Astrocyte (in vitro differentiated cells and primary cell): ENCODE measurements at regions not wholly inside any gene's neighbourhood (a gene's known extent, or its start where the extent isn't known, plus 50 kb on each side); places are given as distances from the start of the nearest gene placed in this dataset.

ENCODE experiments used
- DNase-seq: peaks from one replicate; pipeline ENCODE4 v3.0.0-alpha.2; 2010; ENCODE audit warnings: low read depth
- FAIRE-seq: peaks from 2 replicates; lab custom pipeline; 2011; peaks lifted over from hg19 to GRCh38; lab: Jason Lieb, UNC
- H2AFZ ChIP-seq: 2 replicates; pipeline ENCODE4 v1.6.0; 2012; ENCODE audit warnings: low read depth, low read length, inconsistent platforms
- H3K27ac ChIP-seq: 2 replicates; pipeline ENCODE4 v1.5.1; 2011; ENCODE audit warnings: low read depth, low read length, inconsistent platforms
- H3K27me3 ChIP-seq: 2 replicates; pipeline ENCODE4 v1.6.0; 2011; ENCODE audit warnings: low read length, inconsistent platforms; ENCODE audit not compliant: insufficient read depth
- H3K36me3 ChIP-seq: 2 replicates; pipeline ENCODE4 v1.5.1; 2011; ENCODE audit warnings: low read length, inconsistent platforms; ENCODE audit not compliant: insufficient read depth
- H3K4me1 ChIP-seq: 2 replicates; pipeline ENCODE4 v1.5.1; 2011; ENCODE audit warnings: low read length, inconsistent platforms; ENCODE audit not compliant: insufficient read depth
- H3K4me2 ChIP-seq: 2 replicates; pipeline ENCODE4 v1.6.0; 2012; ENCODE audit warnings: low read length, inconsistent platforms
- H3K4me3 ChIP-seq: 2 replicates; pipeline ENCODE4 v1.5.1; 2011; ENCODE audit warnings: low read depth, mild to moderate bottlenecking, low read length, inconsistent platforms; ENCODE audit not compliant: insufficient read depth
- H3K79me2 ChIP-seq: 2 replicates; pipeline ENCODE4 v1.6.0; 2012; ENCODE audit warnings: mild to moderate bottlenecking, low read length, inconsistent platforms; ENCODE audit not compliant: insufficient read depth
- H3K9ac ChIP-seq: 2 replicates; pipeline ENCODE4 v1.6.0; 2012; ENCODE audit warnings: mild to moderate bottlenecking, low read length, inconsistent platforms
- H3K9me3 ChIP-seq: 2 replicates; pipeline ENCODE4 v1.5.1; 2012; ENCODE audit warnings: low read depth, mild to moderate bottlenecking, low read length, inconsistent platforms; ENCODE audit not compliant: insufficient read depth
- H4K20me1 ChIP-seq: 2 replicates; pipeline ENCODE4 v1.6.0; 2012; ENCODE audit warnings: low read length, inconsistent platforms; ENCODE audit not compliant: insufficient read depth
- H3K27ac Mint-ChIP-seq: one replicate; pipeline ENCODE4 v1.8.0; 2021; ENCODE audit warnings: mild to moderate bottlenecking, mixed read lengths; ENCODE audit not compliant: unreplicated experiment
- H3K27me3 Mint-ChIP-seq: one replicate; pipeline ENCODE4 v1.8.0; 2021; ENCODE audit warnings: low read depth, mixed read lengths; ENCODE audit not compliant: unreplicated experiment
- H3K36me3 Mint-ChIP-seq: one replicate; pipeline ENCODE4 v1.8.0; 2021; ENCODE audit warnings: low read depth, mixed read lengths; ENCODE audit not compliant: unreplicated experiment
- H3K4me1 Mint-ChIP-seq: one replicate; pipeline ENCODE4 v1.8.0; 2021; ENCODE audit warnings: low read depth, mixed read lengths; ENCODE audit not compliant: unreplicated experiment
- H3K4me3 Mint-ChIP-seq: one replicate; pipeline ENCODE4 v1.8.0; 2021; ENCODE audit warnings: mild to moderate bottlenecking, moderate library complexity, mixed read lengths; ENCODE audit not compliant: unreplicated experiment
- H3K9me3 Mint-ChIP-seq: one replicate; pipeline ENCODE4 v1.8.0; 2021; ENCODE audit warnings: mild to moderate bottlenecking, mixed read lengths; ENCODE audit not compliant: unreplicated experiment
- EZH2 ChIP-seq: IDR thresholded peaks from 2 replicates; pipeline ENCODE4 v1.6.1; 2012; ENCODE audit warnings: mild to moderate bottlenecking, low read length, inconsistent platforms; ENCODE audit not compliant: insufficient read depth
- TF ChIP-seq, protein P1 (sequence below): IDR thresholded peaks from 2 replicates; pipeline ENCODE4 v1.5.1; 2011; ENCODE audit warnings: low read depth, mild to moderate bottlenecking, inconsistent platforms, low read length, moderate library complexity; ENCODE audit not compliant: insufficient read depth

DNA sequence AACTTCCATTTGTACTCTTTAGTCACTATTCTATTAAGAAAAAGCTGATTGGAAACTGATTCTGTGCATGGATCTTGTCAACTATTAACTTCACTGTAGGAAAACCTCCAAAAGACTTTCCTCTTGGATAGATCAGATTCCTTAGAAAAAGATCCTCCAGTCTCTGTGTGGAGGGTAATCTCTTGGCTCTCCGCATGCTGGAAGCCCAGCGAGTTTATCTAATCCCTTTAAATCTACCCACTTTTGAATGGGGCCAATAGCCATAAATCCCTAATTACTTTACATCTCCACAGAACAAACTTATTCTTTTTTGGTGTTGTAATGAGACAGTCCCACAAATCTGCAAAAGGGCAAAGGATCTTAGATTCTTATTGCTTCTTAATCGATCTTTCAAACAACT lies 1206.4 kb upstream of the ADGRL4 start:
- H3K4me2 ChIP-seq, result no peak overlapping the region
- no peaks in the 10 kb centered on the region for H3K27me3 ChIP-seq
- no peak overlapping the region for H3K27ac ChIP-seq
- no peak overlapping the region for H3K4me3 ChIP-seq
- H2AFZ ChIP-seq, result no peak overlapping the region
- H3K9me3 ChIP-seq, result no peaks in the 10 kb centered on the region
- no peak overlapping the region for H3K27ac Mint-ChIP-seq
- DNase-seq, result no peak
- no peak for FAIRE-seq
- H3K36me3 ChIP-seq, result no peaks in the 10 kb centered on the region
- no peak overlapping the region for H3K9ac ChIP-seq
- no peaks in the 10 kb centered on the region for H3K27me3 Mint-ChIP-seq
- no peak overlapping the region for H3K4me3 Mint-ChIP-seq
- no peaks in the 10 kb centered on the region for H3K79me2 ChIP-seq
- no peaks in the 10 kb centered on the region for H3K4me1 ChIP-seq
- peaks cover 5% of the 10 kb centered on the region for H3K4me1 Mint-ChIP-seq
- no peak for TF ChIP-seq EZH2
- TF ChIP-seq, protein P1, sequence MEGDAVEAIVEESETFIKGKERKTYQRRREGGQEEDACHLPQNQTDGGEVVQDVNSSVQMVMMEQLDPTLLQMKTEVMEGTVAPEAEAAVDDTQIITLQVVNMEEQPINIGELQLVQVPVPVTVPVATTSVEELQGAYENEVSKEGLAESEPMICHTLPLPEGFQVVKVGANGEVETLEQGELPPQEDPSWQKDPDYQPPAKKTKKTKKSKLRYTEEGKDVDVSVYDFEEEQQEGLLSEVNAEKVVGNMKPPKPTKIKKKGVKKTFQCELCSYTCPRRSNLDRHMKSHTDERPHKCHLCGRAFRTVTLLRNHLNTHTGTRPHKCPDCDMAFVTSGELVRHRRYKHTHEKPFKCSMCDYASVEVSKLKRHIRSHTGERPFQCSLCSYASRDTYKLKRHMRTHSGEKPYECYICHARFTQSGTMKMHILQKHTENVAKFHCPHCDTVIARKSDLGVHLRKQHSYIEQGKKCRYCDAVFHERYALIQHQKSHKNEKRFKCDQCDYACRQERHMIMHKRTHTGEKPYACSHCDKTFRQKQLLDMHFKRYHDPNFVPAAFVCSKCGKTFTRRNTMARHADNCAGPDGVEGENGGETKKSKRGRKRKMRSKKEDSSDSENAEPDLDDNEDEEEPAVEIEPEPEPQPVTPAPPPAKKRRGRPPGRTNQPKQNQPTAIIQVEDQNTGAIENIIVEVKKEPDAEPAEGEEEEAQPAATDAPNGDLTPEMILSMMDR, result no peak
- H3K36me3 Mint-ChIP-seq, result no peaks in the 10 kb centered on the region
- H4K20me1 ChIP-seq, result no peaks in the 10 kb centered on the region
- no peaks in the 10 kb centered on the region for H3K9me3 Mint-ChIP-seq

DNA sequence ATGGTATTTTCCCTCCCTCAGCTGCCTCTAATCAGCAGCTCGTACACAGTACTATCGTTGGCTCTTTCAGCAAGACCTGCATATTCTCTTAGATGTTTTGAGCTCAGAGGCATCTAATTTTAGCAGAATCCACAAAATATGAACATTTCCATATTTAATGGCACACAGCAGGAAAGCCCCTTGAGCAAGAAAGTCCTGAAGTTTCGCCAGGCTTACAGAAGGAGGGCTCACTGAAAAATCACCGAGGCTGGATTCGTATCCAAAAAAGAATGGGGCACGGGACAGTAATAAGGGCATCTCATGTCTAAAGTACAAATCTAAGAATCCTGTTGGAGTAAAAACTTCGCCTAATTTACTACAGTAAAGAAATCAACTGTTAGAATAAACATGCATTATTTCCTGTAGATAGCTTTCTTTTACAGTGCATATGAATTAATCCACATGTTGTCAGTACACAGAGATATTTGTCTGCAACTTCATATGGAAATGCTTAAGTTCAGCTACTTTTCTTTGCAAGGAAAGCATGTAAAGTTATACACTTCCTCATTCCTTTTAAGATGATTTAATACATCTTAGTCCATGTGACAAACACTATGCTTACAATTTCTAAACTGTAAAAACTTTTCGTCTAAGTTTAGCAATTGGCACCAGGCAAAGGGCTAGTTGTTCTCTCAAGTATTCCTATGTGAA lies 1205.3 kb upstream of the ADGRL4 start:
- Mint-ChIP-seq H3K9me3 (no peaks in the 10 kb centered on the region), H3K36me3 (no peaks in the 10 kb centered on the region), H3K27me3 (no peaks in the 10 kb centered on the region), H3K4me3 (no peak overlapping the region), H3K27ac (no peak overlapping the region), H3K4me1 (no peaks in the 10 kb centered on the region)
- Histone ChIP-seq H3K4me3 (no peak overlapping the region), H3K4me2 (no peak overlapping the region), H3K27me3 (no peaks in the 10 kb centered on the region), H3K4me1 (no peaks in the 10 kb centered on the region), H4K20me1 (no peaks in the 10 kb centered on the region), H3K9ac (no peak overlapping the region), H2AFZ (no peak overlapping the region), H3K36me3 (no peaks in the 10 kb centered on the region), H3K79me2 (no peaks in the 10 kb centered on the region), H3K9me3 (no peaks in the 10 kb centered on the region), H3K27ac (no peak overlapping the region)
- FAIRE-seq (no peak), DNase-seq (no peak)
- no peak for TF ChIP-seq EZH2
- TF ChIP-seq, protein P1, result no peak

DNA sequence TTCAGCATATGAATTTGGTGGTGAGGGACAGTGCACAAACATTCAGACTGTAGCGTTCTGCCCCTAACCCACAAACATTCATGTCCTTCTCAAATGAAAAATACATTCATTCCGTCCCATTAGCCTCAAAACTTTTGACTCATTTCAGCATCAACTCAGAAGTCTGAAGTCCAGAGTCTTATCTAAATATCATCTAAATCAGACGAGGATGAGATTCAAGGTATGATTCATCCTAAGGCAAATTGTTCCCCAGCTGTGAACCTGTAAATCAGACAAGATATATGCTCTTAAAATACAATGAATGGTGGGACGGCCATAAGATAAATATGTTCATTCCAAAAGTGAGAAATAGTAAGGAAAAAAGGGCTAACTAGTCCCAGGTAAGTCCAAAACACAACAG lies 1195.6 kb upstream of the ADGRL4 start:
- Mint-ChIP-seq H3K4me1 (no peaks in the 10 kb centered on the region), H3K4me3 (no peak overlapping the region), H3K36me3 (no peaks in the 10 kb centered on the region), H3K9me3 (no peaks in the 10 kb centered on the region), H3K27me3 (no peaks in the 10 kb centered on the region), H3K27ac (no peak overlapping the region)
- DNase-seq (no peak), FAIRE-seq (no peak)
- H3K9me3 ChIP-seq, result no peaks in the 10 kb centered on the region
- H3K4me3 ChIP-seq, result no peak overlapping the region
- H2AFZ ChIP-seq, result no peak overlapping the region
- no peak overlapping the region for H3K9ac ChIP-seq
- no peaks in the 10 kb centered on the region for H3K36me3 ChIP-seq
- no peaks in the 10 kb centered on the region for H3K27me3 ChIP-seq
- H3K79me2 ChIP-seq, result no peaks in the 10 kb centered on the region
- no peak overlapping the region for H3K27ac ChIP-seq
- no peak for TF ChIP-seq EZH2
- TF ChIP-seq, protein P1, result no peak
- H3K4me2 ChIP-seq, result no peak overlapping the region
- H3K4me1 ChIP-seq, result no peaks in the 10 kb centered on the region
- no peaks in the 10 kb centered on the region for H4K20me1 ChIP-seq
